Smooth muscle cell (in vitro differentiated cells): ENCODE measurements at regions not wholly inside any gene's neighbourhood (a gene's known extent, or its start where the extent isn't known, plus 50 kb on each side); places are given as distances from the start of the nearest gene placed in this dataset.

Experiments
- DNase-seq: peaks from one replicate; lab custom pipeline; 2025; ENCODE audit not compliant: unreplicated experiment; lab: John Stamatoyannopoulos, UW
- H2AFZ ChIP-seq: fragments of 200-600 bp; sonication (generic); 2 replicates; pipeline ENCODE4 v1.6.0; 2016; ENCODE audit warnings: antibody characterized with exemption, low read depth, mild to moderate bottlenecking
- H3F3A ChIP-seq: fragments of 200-600 bp; sonication (generic); 2 replicates; pipeline ENCODE4 v1.6.0; 2017; ENCODE audit warnings: antibody characterized with exemption, low read depth
- H3K27ac ChIP-seq: fragments of 200-600 bp; sonication (generic); 2 replicates; pipeline ENCODE4 v1.5.1; 2016; ENCODE audit warnings: low read depth, mild to moderate bottlenecking
- H3K27me3 ChIP-seq: fragments of 200-600 bp; sonication (generic); 2 replicates; pipeline ENCODE4 v1.6.1; 2016; ENCODE audit warnings: low read depth, mild to moderate bottlenecking
- H3K36me3 ChIP-seq: fragments of 200-600 bp; sonication (generic); 2 replicates; pipeline ENCODE4 v1.5.1; 2016; ENCODE audit warnings: low read depth
- H3K4me1 ChIP-seq: fragments of 200-600 bp; sonication (generic); 2 replicates; pipeline ENCODE4 v1.5.1; 2016; ENCODE audit warnings: low read depth
- H3K4me2 ChIP-seq: fragments of 200-600 bp; sonication (generic); 2 replicates; pipeline ENCODE4 v1.6.0; 2016; ENCODE audit warnings: mild to moderate bottlenecking
- H3K4me3 ChIP-seq: fragments of 200-600 bp; sonication (generic); 2 replicates; pipeline ENCODE4 v1.5.1; 2016; ENCODE audit warnings: mild to moderate bottlenecking
- H3K79me2 ChIP-seq: fragments of 200-600 bp; sonication (generic); 2 replicates; pipeline ENCODE4 v1.6.0; 2016; ENCODE audit warnings: low read depth, mild to moderate bottlenecking
- H3K9ac ChIP-seq: fragments of 200-600 bp; sonication (generic); 2 replicates; pipeline ENCODE4 v1.6.0; 2016; ENCODE audit warnings: low read depth
- H3K9me3 ChIP-seq: fragments of 200-600 bp; sonication (generic); replicated peaks from 2 replicates; pipeline ENCODE4 v1.5.1; 2016; ENCODE audit warnings: low read depth
- H4K20me1 ChIP-seq: fragments of 200-600 bp; sonication (generic); 2 replicates; pipeline ENCODE4 v1.6.0; 2016; ENCODE audit warnings: low read depth
- WGBS: methylation state at CpG from one replicate; pipeline ENCODE4 v1.1.7; 2016; ENCODE audit warnings: low lambda C conversion rate; 5-methylcytosine and 5-hydroxymethylcytosine counted together
- TF ChIP-seq, protein P1 (sequence below): fragments of 200-600 bp; sonication (generic); IDR thresholded peaks from 2 replicates; pipeline ENCODE4 v1.5.1; 2017; ENCODE audit warnings: borderline replicate concordance, mild to moderate bottlenecking, antibody characterized with exemption; ENCODE audit not compliant: insufficient read depth, poor library complexity, severe bottlenecking

DNA sequence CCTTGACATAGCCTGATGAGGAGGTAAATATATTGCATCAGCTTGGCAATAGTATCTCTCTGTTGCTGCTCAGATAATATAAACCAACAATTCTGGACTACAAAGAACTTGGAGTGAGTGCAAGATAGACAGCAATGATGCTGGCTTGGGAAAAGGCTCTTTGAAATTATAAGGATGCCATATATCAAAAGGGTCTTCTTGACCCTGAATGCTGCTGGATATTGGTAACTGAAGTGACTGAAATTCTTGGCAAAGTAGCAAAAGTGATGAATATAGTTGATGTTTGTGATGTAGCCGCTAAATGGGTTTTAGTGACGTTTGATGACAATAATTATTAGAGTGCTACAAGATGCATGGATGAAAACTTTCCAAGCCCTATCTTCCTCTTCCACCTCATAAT is 1391.6 kb downstream of the ADGRL3 start:
- Histone ChIP-seq H3K4me2 (no peak overlapping the region), H3K4me1 (no peaks in the 10 kb centered on the region), H3K9me3 (no peaks in the 10 kb centered on the region), H3K9ac (no peak overlapping the region), H2AFZ (no peak overlapping the region), H3K27me3 (no peaks in the 10 kb centered on the region), H3K36me3 (no peaks in the 10 kb centered on the region), H4K20me1 (no peaks in the 10 kb centered on the region), H3K79me2 (no peaks in the 10 kb centered on the region), H3F3A (no peaks in the 10 kb centered on the region), H3K27ac (no peak overlapping the region), H3K4me3 (no peak overlapping the region)
- TF ChIP-seq, protein P1, sequence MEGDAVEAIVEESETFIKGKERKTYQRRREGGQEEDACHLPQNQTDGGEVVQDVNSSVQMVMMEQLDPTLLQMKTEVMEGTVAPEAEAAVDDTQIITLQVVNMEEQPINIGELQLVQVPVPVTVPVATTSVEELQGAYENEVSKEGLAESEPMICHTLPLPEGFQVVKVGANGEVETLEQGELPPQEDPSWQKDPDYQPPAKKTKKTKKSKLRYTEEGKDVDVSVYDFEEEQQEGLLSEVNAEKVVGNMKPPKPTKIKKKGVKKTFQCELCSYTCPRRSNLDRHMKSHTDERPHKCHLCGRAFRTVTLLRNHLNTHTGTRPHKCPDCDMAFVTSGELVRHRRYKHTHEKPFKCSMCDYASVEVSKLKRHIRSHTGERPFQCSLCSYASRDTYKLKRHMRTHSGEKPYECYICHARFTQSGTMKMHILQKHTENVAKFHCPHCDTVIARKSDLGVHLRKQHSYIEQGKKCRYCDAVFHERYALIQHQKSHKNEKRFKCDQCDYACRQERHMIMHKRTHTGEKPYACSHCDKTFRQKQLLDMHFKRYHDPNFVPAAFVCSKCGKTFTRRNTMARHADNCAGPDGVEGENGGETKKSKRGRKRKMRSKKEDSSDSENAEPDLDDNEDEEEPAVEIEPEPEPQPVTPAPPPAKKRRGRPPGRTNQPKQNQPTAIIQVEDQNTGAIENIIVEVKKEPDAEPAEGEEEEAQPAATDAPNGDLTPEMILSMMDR: no peak
- 97% methylated on average over 2 of the region's 2 CpGs for WGBS
- no peak for DNase-seq

DNA sequence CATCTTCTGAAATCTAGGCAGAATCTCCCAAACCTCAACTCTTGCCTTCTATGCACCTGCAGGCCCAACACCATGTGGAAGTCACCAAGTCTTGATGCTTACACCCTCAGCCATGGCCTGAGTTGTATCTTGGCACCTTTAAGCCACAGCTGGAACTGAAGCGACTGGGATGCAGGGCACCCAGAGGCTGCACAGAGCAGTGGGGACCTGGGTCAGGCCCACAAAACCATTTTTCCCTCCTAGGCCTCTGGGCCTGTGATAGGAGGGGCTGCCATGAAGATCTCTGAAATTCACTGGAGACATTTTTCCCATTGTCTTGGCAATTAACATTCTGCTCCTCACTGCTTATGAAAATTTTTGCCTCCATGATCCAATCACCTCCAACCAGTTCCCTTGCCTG is 1388.5 kb downstream of the ADGRL3 start:
- Histone ChIP-seq H3K4me1 (no peaks in the 10 kb centered on the region), H3K79me2 (no peaks in the 10 kb centered on the region), H3K4me3 (no peak overlapping the region), H3K27me3 (no peaks in the 10 kb centered on the region), H4K20me1 (no peaks in the 10 kb centered on the region), H3F3A (no peaks in the 10 kb centered on the region), H3K36me3 (no peaks in the 10 kb centered on the region), H3K9me3 (no peaks in the 10 kb centered on the region), H3K4me2 (no peak overlapping the region), H3K9ac (no peak overlapping the region), H2AFZ (no peak overlapping the region), H3K27ac (no peak overlapping the region)
- 100% methylated on average over 1 of the region's 1 CpG for WGBS
- TF ChIP-seq, protein P1: no peak
- DNase-seq: no peak

DNA sequence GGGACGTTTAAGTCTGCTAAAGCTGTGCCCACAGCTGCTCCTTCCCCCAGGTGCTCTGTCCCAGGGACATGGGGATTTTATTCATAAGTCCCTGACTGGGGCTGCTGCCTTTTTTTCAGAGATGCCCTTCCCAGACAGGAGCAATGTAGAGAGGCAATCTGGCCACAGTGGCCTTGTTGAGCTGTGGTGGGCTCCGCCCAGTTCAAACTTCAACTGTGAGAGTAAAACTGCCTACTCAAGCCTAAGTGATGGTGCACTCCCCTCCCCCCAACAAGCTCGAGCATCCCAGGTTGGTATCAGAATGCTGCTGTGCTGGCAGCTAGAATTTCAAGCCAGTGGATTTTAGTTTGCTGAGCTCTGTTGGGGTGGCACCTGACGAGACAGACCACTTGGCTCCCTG is 1371.4 kb downstream of the ADGRL3 start:
- H3K27ac ChIP-seq: no peak overlapping the region
- no peak overlapping the region for H2AFZ ChIP-seq
- H3K9ac ChIP-seq: no peak overlapping the region
- DNase-seq: no peak
- TF ChIP-seq, protein P1: no peak
- H4K20me1 ChIP-seq: no peaks in the 10 kb centered on the region
- WGBS: 88% methylated on average over 4 of the region's 4 CpGs
- H3K4me2 ChIP-seq: no peak overlapping the region
- no peaks in the 10 kb centered on the region for H3F3A ChIP-seq
- no peaks in the 10 kb centered on the region for H3K36me3 ChIP-seq
- H3K79me2 ChIP-seq: no peaks in the 10 kb centered on the region
- no peaks in the 10 kb centered on the region for H3K27me3 ChIP-seq
- H3K4me3 ChIP-seq: no peak overlapping the region
- H3K4me1 ChIP-seq: no peaks in the 10 kb centered on the region
- no peaks in the 10 kb centered on the region for H3K9me3 ChIP-seq

DNA sequence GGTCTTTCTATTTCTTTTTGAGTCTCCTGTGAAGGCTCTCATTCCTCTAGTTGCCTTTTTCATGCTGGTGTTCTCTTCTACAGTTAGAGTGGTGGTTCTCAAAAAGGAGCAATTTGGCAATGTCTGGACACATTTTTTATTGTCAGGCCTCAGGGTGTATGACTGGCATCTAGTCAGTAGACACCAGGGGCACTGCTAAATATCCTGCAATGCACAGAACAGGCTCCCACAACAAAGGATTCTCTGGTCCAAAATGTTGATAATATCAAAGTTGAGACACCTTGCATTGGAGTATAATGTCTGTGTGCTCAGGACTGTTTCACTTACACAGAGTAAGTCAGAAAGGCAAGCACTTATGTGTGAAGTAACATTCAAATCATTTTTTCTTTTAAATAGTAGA is 1360.7 kb downstream of the ADGRL3 start:
- Histone ChIP-seq H3K4me2 (no peak overlapping the region), H3K36me3 (no peaks in the 10 kb centered on the region), H3K4me3 (no peak overlapping the region), H3K27ac (no peak overlapping the region), H3F3A (no peaks in the 10 kb centered on the region), H2AFZ (no peak overlapping the region), H4K20me1 (no peaks in the 10 kb centered on the region), H3K27me3 (no peaks in the 10 kb centered on the region), H3K9ac (no peak overlapping the region), H3K9me3 (peaks cover 2% of the 10 kb centered on the region), H3K4me1 (no peaks in the 10 kb centered on the region), H3K79me2 (no peaks in the 10 kb centered on the region)
- TF ChIP-seq, protein P1: no peak
- DNase-seq: no peak
